CD4-positive, alpha-beta memory T cell (primary cell): ENCODE measurements at regions not wholly inside any gene's neighbourhood (a gene's known extent, or its start where the extent isn't known, plus 50 kb on each side); places are given as distances from the start of the nearest gene placed in this dataset.

ENCODE experiments used
- CTCF ChIA-PET: fragments of 350-600 bp; sonication (Branson Sonifier 250); formaldehyde crosslinking; loops from one replicate; lab custom pipeline; 2021; ENCODE audit warnings: inconsistent platforms; ENCODE audit not compliant: partially characterized antibody; lab: Charles Lee
- POLR2A ChIA-PET: fragments of 350-600 bp; sonication (Branson Sonifier 250); formaldehyde crosslinking; loops from one replicate; lab custom pipeline; 2021; ENCODE audit not compliant: partially characterized antibody; lab: Charles Lee
- DNase-seq, 5 donors: peaks; one replicate each; pipeline versions ENCODE4 v3.0.0 to v3.0.0-alpha.2; 2020 to 2022; ENCODE audit warnings: mixed read lengths in 1 of 5
- H3K27ac ChIP-seq: one replicate; pipeline ENCODE4 v1.7.0; 2013; ENCODE audit warnings: low read depth, low read length
- H3K27me3 ChIP-seq: 2 replicates; pipeline ENCODE4 v1.7.0; 2013; ENCODE audit warnings: mild to moderate bottlenecking, low read length, moderate library complexity; ENCODE audit not compliant: insufficient read depth
- H3K36me3 ChIP-seq: 2 replicates; pipeline ENCODE4 v1.7.0; 2013; ENCODE audit warnings: mild to moderate bottlenecking, low read length, moderate library complexity; ENCODE audit not compliant: insufficient read depth
- H3K4me1 ChIP-seq: 2 replicates; pipeline ENCODE4 v1.7.0; 2013; ENCODE audit warnings: mild to moderate bottlenecking, low read length, moderate library complexity; ENCODE audit not compliant: insufficient read depth
- H3K4me3 ChIP-seq, 2 donors: one replicate each; pipeline ENCODE4 v1.7.0; 2013; ENCODE audit warnings: low read length in 2 of 2, mild to moderate bottlenecking in 1 of 2
- H3K9me3 ChIP-seq, 2 donors: one replicate each; pipeline ENCODE4 v1.7.0; 2013; ENCODE audit warnings: low read length in 2 of 2, control low read depth in 1 of 2; ENCODE audit not compliant: control insufficient read depth in 1 of 2
- H3K27ac Mint-ChIP-seq, 7 donors: one replicate each; pipeline ENCODE4 v1.8.0; 2020 to 2021; ENCODE audit warnings: mixed read lengths in 7 of 7, mild to moderate bottlenecking in 6 of 7, inconsistent platforms in 3 of 7, moderate library complexity in 3 of 7
- H3K27me3 Mint-ChIP-seq, 2 donors: one replicate each; pipeline ENCODE4 v1.8.0; 2020 to 2021; ENCODE audit warnings: mixed read lengths in 2 of 2
- H3K36me3 Mint-ChIP-seq, 2 donors: one replicate each; pipeline ENCODE4 v1.8.0; 2020 to 2021; ENCODE audit warnings: mixed read lengths in 2 of 2, inconsistent platforms in 1 of 2, mild to moderate bottlenecking in 1 of 2
- H3K4me1 Mint-ChIP-seq, 4 donors: one replicate each; pipeline ENCODE4 v1.8.0; 2020 to 2021; ENCODE audit warnings: mixed read lengths in 4 of 4, mild to moderate bottlenecking in 1 of 4
- H3K4me3 Mint-ChIP-seq, 8 donors: one replicate each; pipeline ENCODE4 v1.8.0; 2020 to 2021; ENCODE audit warnings: mixed read lengths in 8 of 8, mild to moderate bottlenecking in 7 of 8, moderate library complexity in 6 of 8, inconsistent platforms in 3 of 8
- H3K9me3 Mint-ChIP-seq, 8 donors: one replicate each; pipeline ENCODE4 v1.8.0; 2020 to 2021; ENCODE audit warnings: mixed read lengths in 8 of 8, mild to moderate bottlenecking in 5 of 8, inconsistent platforms in 3 of 8, moderate library complexity in 1 of 8
- intact Hi-C: fragments of 100-400 bp; cut with micrococcal nuclease; formaldehyde crosslinking; loops from one replicate; pipeline ENCODE4 v1.15.1; 2023

GRCh38 chr3:176906046-176906905 is 291.0 kb downstream of the TBL1XR1 start:
- ChIA-PET POLR2A (no interaction called here), CTCF (no interaction called here)
- H3K4me1 ChIP-seq = no peaks in the 10 kb centered on the region
- H3K4me3 Mint-ChIP-seq = no peak overlapping the region
- no peak overlapping the region for H3K27ac Mint-ChIP-seq
- no peak overlapping the region for H3K27ac ChIP-seq
- no peak overlapping the region for H3K4me3 ChIP-seq
- H3K27me3 ChIP-seq = peaks cover 6% of the 10 kb centered on the region
- intact Hi-C loops = no loop called here
- H3K27me3 Mint-ChIP-seq = peaks cover 3 to 6% of the 10 kb centered on the region in 2 donors
- H3K4me1 Mint-ChIP-seq = no peaks in the 10 kb centered on the region
- no peaks in the 10 kb centered on the region for H3K36me3 ChIP-seq
- H3K9me3 ChIP-seq = no peaks in the 10 kb centered on the region
- H3K36me3 Mint-ChIP-seq = no peaks in the 10 kb centered on the region
- peaks cover 0 to 2% (median 0%) of the 10 kb centered on the region in 8 donors for H3K9me3 Mint-ChIP-seq
- DNase-seq = no peak

- H3K27me3 Mint-ChIP-seq = peaks cover 3 to 6% of the 10 kb centered on the region in 2 donors
- no peaks in the 10 kb centered on the region for H3K36me3 Mint-ChIP-seq
- no peaks in the 10 kb centered on the region for H3K4me1 Mint-ChIP-seq
- H3K4me1 ChIP-seq = no peaks in the 10 kb centered on the region
- no peaks in the 10 kb centered on the region for H3K36me3 ChIP-seq
- H3K4me3 Mint-ChIP-seq = no peak overlapping the region
- no peak for DNase-seq
- intact Hi-C loops = no loop called here
- no peak overlapping the region for H3K4me3 ChIP-seq
- no peak overlapping the region for H3K27ac Mint-ChIP-seq
- no peaks in the 10 kb centered on the region for H3K9me3 ChIP-seq
- H3K27me3 ChIP-seq = peaks cover 6% of the 10 kb centered on the region
- peaks cover 0 to 2% (median 0%) of the 10 kb centered on the region in 8 donors for H3K9me3 Mint-ChIP-seq
- POLR2A ChIA-PET = no interaction called here
- CTCF ChIA-PET = interaction anchor here (1.2 kb wide), 1 partner anchor 8 kb away, joined by 3 read pairs; no protein-coding TSS in a partner anchor
- no peak overlapping the region for H3K27ac ChIP-seq
Measured at GRCh38 chr3:176905331-176905730, 292.0 kb downstream of the TBL1XR1 start.

- CTCF ChIA-PET = interaction anchor here (1.2 kb wide), 1 partner anchor 9 kb away, joined by 3 read pairs; no protein-coding TSS in a partner anchor
- peaks cover 0 to 2% (median 0%) of the 10 kb centered on the region in 8 donors for H3K9me3 Mint-ChIP-seq
- no peaks in the 10 kb centered on the region for H3K4me1 Mint-ChIP-seq
- no peak overlapping the region for H3K27ac Mint-ChIP-seq
- Histone ChIP-seq H3K36me3 (no peaks in the 10 kb centered on the region), H3K9me3 (no peaks in the 10 kb centered on the region), H3K4me1 (no peaks in the 10 kb centered on the region), H3K27me3 (peaks cover 6% of the 10 kb centered on the region), H3K27ac (no peak overlapping the region), H3K4me3 (no peak overlapping the region)
- DNase-seq = no peak
- no peak overlapping the region for H3K4me3 Mint-ChIP-seq
- POLR2A ChIA-PET = no interaction called here
- intact Hi-C loops = no loop called here
- peaks cover 5 to 14% of the 10 kb centered on the region in 2 donors for H3K27me3 Mint-ChIP-seq
- no peaks in the 10 kb centered on the region for H3K36me3 Mint-ChIP-seq
Measured at GRCh38 chr3:176904506-176904905, 292.8 kb downstream of the TBL1XR1 start.

GRCh38 chr3:176896640-176897039 is 300.6 kb downstream of the TBL1XR1 start:
- Histone ChIP-seq H3K36me3 (no peaks in the 10 kb centered on the region), H3K4me1 (no peaks in the 10 kb centered on the region), H3K27ac (no peak overlapping the region), H3K4me3 (no peak overlapping the region), H3K27me3 (no peaks in the 10 kb centered on the region), H3K9me3 (no peaks in the 10 kb centered on the region)
- POLR2A ChIA-PET = no interaction called here
- CTCF ChIA-PET = no interaction called here
- peaks cover 19 to 21% of the 10 kb centered on the region in 2 donors for H3K27me3 Mint-ChIP-seq
- intact Hi-C loops = no loop called here
- no peaks in the 10 kb centered on the region for H3K36me3 Mint-ChIP-seq
- no peaks in the 10 kb centered on the region for H3K4me1 Mint-ChIP-seq
- H3K27ac Mint-ChIP-seq = no peak overlapping the region
- no peak for DNase-seq
- H3K9me3 Mint-ChIP-seq = peaks cover 0 to 10% (median 3%) of the 10 kb centered on the region in 8 donors
- no peak overlapping the region for H3K4me3 Mint-ChIP-seq

GRCh38 chr3:176896165-176896564 is 301.1 kb downstream of the TBL1XR1 start:
- Mint-ChIP-seq H3K27me3 (peaks cover 19 to 21% of the 10 kb centered on the region in 2 donors), H3K36me3 (no peaks in the 10 kb centered on the region), H3K4me3 (no peak overlapping the region), H3K9me3 (peaks cover 0 to 10% (median 3%) of the 10 kb centered on the region in 8 donors), H3K27ac (no peak overlapping the region), H3K4me1 (no peaks in the 10 kb centered on the region)
- Histone ChIP-seq H3K36me3 (no peaks in the 10 kb centered on the region), H3K27ac (no peak overlapping the region), H3K4me1 (no peaks in the 10 kb centered on the region), H3K9me3 (no peaks in the 10 kb centered on the region), H3K27me3 (no peaks in the 10 kb centered on the region), H3K4me3 (no peak overlapping the region)
- POLR2A ChIA-PET = no interaction called here
- no peak for DNase-seq
- intact Hi-C loops = no loop called here
- CTCF ChIA-PET = no interaction called here

- H3K36me3 Mint-ChIP-seq = no peaks in the 10 kb centered on the region
Measured at GRCh38 chr3:176879710-176880109, 317.6 kb downstream of the TBL1XR1 start.

GRCh38 chr3:176873261-176873660 is 324.0 kb downstream of the TBL1XR1 start:
- no peak overlapping the region for H3K4me3 Mint-ChIP-seq
- ChIA-PET CTCF (interaction anchor here (0.9 to 5.5 kb wide), 12 partner anchors 9 to 1521 kb away, joined by 3 to 36 read pairs (median 5); no protein-coding TSS in a partner anchor), POLR2A (no interaction called here)
- H3K27me3 ChIP-seq = no peaks in the 10 kb centered on the region
- no peaks in the 10 kb centered on the region for H3K9me3 ChIP-seq
- H3K9me3 Mint-ChIP-seq = peaks cover 0 to 17% (median 5%) of the 10 kb centered on the region in 8 donors
- H3K36me3 Mint-ChIP-seq = no peaks in the 10 kb centered on the region
- no peak overlapping the region for H3K27ac Mint-ChIP-seq
- intact Hi-C loops = loop anchor here (2.0 kb wide), 1 partner anchor 1452 kb away; no protein-coding TSS in a partner anchor
- H3K27me3 Mint-ChIP-seq = peaks cover 4 to 7% of the 10 kb centered on the region in 2 donors
- DNase-seq = no peak
- H3K4me1 ChIP-seq = peaks cover 6% of the 10 kb centered on the region
- no peaks in the 10 kb centered on the region for H3K36me3 ChIP-seq
- H3K4me3 ChIP-seq = no peak overlapping the region
- H3K27ac ChIP-seq = no peak overlapping the region
- peaks cover 4 to 7% (median 5%) of the 10 kb centered on the region in 4 donors for H3K4me1 Mint-ChIP-seq

More at GRCh38 chr3:176879710-176880109, 317.6 kb downstream of the TBL1XR1 start:
- peaks cover 6 to 28% (median 14%) of the 10 kb centered on the region in 8 donors for H3K9me3 Mint-ChIP-seq
- H3K36me3 ChIP-seq = no peaks in the 10 kb centered on the region
- H3K4me1 ChIP-seq = no peaks in the 10 kb centered on the region
- H3K4me1 Mint-ChIP-seq = no peaks in the 10 kb centered on the region
- CTCF ChIA-PET = no interaction called here
- no peak overlapping the region for H3K27ac ChIP-seq
- intact Hi-C loops = no loop called here
- no peaks in the 10 kb centered on the region for H3K27me3 ChIP-seq
- H3K9me3 ChIP-seq = no peaks in the 10 kb centered on the region
- H3K27ac Mint-ChIP-seq = no peak overlapping the region
- POLR2A ChIA-PET = no interaction called here
- no peak for DNase-seq
- peaks cover 21 to 22% of the 10 kb centered on the region in 2 donors for H3K27me3 Mint-ChIP-seq
- H3K4me3 ChIP-seq = no peak overlapping the region
- no peak overlapping the region for H3K4me3 Mint-ChIP-seq
